H54 (cell line): ENCODE measurements at regions not wholly inside any gene's neighbourhood (a gene's known extent, or its start where the extent isn't known, plus 50 kb on each side); places are given as distances from the start of the nearest gene placed in this dataset.

Experiments
- DNase-seq: peaks from one replicate; pipeline ENCODE4 v3.0.0; 2011; ENCODE audit warnings: low spot score, mixed read lengths; ENCODE audit not compliant: insufficient read length
- FAIRE-seq: peaks from 3 replicates; lab custom pipeline; 2011; peaks lifted over from hg19 to GRCh38; lab: Jason Lieb, UNC
- POLR2A ChIP-seq: IDR thresholded peaks from 2 replicates; pipeline ENCODE4 v1.6.1; 2011; ENCODE audit warnings: low read depth, mild to moderate bottlenecking, low read length

GRCh38 chr3:5510300-5510699 is 322.8 kb downstream of the EDEM1 start:
- no peak for DNase-seq
- FAIRE-seq, result no peak
- no peak for TF ChIP-seq POLR2A

- FAIRE-seq (no peak), DNase-seq (no peak)
These were observed 330.4 kb downstream of the EDEM1 start for GRCh38 chr3:5517921-5518320.

GRCh38 chr3:5520237-5520636 is 332.7 kb downstream of the EDEM1 start:
- FAIRE-seq, result no peak
- no peak for DNase-seq
- TF ChIP-seq POLR2A, result no peak

More at GRCh38 chr3:5517921-5518320, 330.4 kb downstream of the EDEM1 start:
- TF ChIP-seq POLR2A, result no peak

GRCh38 chr3:5523125-5523524 is 335.6 kb downstream of the EDEM1 start:
- no peak for TF ChIP-seq POLR2A
- FAIRE-seq (no peak), DNase-seq (no peak)

- no peak for DNase-seq
- FAIRE-seq, result no peak
- TF ChIP-seq POLR2A, result no peak
These were observed 343.5 kb downstream of the EDEM1 start for GRCh38 chr3:5531039-5531438.

GRCh38 chr3:5531741-5532290 is 344.3 kb downstream of the EDEM1 start:
- FAIRE-seq (no peak), DNase-seq (no peak)
- no peak for TF ChIP-seq POLR2A

GRCh38 chr3:5540532-5540931 is 353.0 kb downstream of the EDEM1 start:
- FAIRE-seq, result no peak
- no peak for TF ChIP-seq POLR2A
- no peak for DNase-seq

GRCh38 chr3:5542472-5542871 is 355.0 kb downstream of the EDEM1 start:
- no peak for FAIRE-seq
- no peak for TF ChIP-seq POLR2A
- DNase-seq, result no peak

- TF ChIP-seq POLR2A, result no peak
- no peak for DNase-seq
- no peak for FAIRE-seq
These were observed 355.5 kb downstream of the EDEM1 start for GRCh38 chr3:5543047-5543446.

GRCh38 chr3:5545719-5546118 is 358.2 kb downstream of the EDEM1 start:
- FAIRE-seq (no peak), DNase-seq (no peak)
- no peak for TF ChIP-seq POLR2A

GRCh38 chr3:5553203-5553602 is 365.7 kb downstream of the EDEM1 start:
- FAIRE-seq (no peak), DNase-seq (no peak)
- no peak for TF ChIP-seq POLR2A

GRCh38 chr3:5554245-5554747 is 366.8 kb downstream of the EDEM1 start:
- FAIRE-seq (no peak), DNase-seq (no peak)
- TF ChIP-seq POLR2A, result no peak

- TF ChIP-seq POLR2A, result no peak
- DNase-seq (no peak), FAIRE-seq (no peak)
These were observed 372.7 kb downstream of the EDEM1 start for GRCh38 chr3:5560199-5560598.

- DNase-seq (no peak), FAIRE-seq (no peak)
- TF ChIP-seq POLR2A, result no peak
These were observed 376.2 kb downstream of the EDEM1 start for GRCh38 chr3:5563537-5564277.

GRCh38 chr3:5564278-5564666 is 376.8 kb downstream of the EDEM1 start:
- TF ChIP-seq POLR2A, result no peak
- no peak for DNase-seq
- no peak for FAIRE-seq
